Tibial nerve (tissue), 4 donors: ENCODE measurements at regions not wholly inside any gene's neighbourhood (a gene's known extent, or its start where the extent isn't known, plus 50 kb on each side); places are given as distances from the start of the nearest gene placed in this dataset.

Source experiments
- DNase-seq, 2 donors: peaks; one replicate each; pipeline ENCODE4 v3.0.0-alpha.2; 2019; ENCODE audit warnings: low spot score in 2 of 2
- H3K27ac ChIP-seq, 4 donors: fragments of 200-600 bp; sonication (generic) in 3 of 4; one replicate each; pipeline ENCODE4 v1.5.1; 2017 to 2019; ENCODE audit warnings: mild to moderate bottlenecking in 1 of 4
- H3K27me3 ChIP-seq, 2 donors: fragments of 200-600 bp; sonication (generic) in 1 of 2; one replicate each; pipeline versions ENCODE4 v1.5.1 to v1.6.0; 2017 to 2019
- H3K36me3 ChIP-seq, 3 donors: fragments of 200-600 bp; sonication (generic); one replicate each; pipeline ENCODE4 v1.5.1; 2018 to 2019
- H3K4me1 ChIP-seq, 4 donors: fragments of 200-600 bp; sonication (generic) in 3 of 4; one replicate each; pipeline ENCODE4 v1.5.1; 2017 to 2019
- H3K4me3 ChIP-seq, 4 donors: fragments of 200-600 bp; sonication (generic) in 3 of 4; one replicate each; pipeline ENCODE4 v1.5.1; 2017 to 2019; ENCODE audit warnings: mild to moderate bottlenecking in 1 of 4, moderate library complexity in 1 of 4
- H3K9me3 ChIP-seq, 4 donors: fragments of 200-600 bp; sonication (generic) in 3 of 4; one replicate each; pipeline ENCODE4 v1.5.1; 2017 to 2019
- CTCF ChIP-seq, 5 experiments: fragments of 200-600 bp in 3 of 5; fragments of 450-650 bp in 2 of 5; sonication (generic) in 3 of 5; IDR thresholded peaks; one replicate each; pipeline ENCODE4 v1.5.1; 2016 to 2019; ENCODE audit warnings: antibody characterized with exemption in 5 of 5, mild to moderate bottlenecking in 3 of 5, moderate library complexity in 2 of 5
- EP300 ChIP-seq, 2 donors: sonication (generic); formaldehyde crosslinking; IDR thresholded peaks; one replicate each; pipeline ENCODE4 v1.6.1; 2017; ENCODE audit warnings: antibody characterized with exemption in 2 of 2, mild to moderate bottlenecking in 1 of 2
- POLR2A ChIP-seq, 2 donors: fragments of 450-650 bp; IDR thresholded peaks; one replicate each; pipeline ENCODE4 v1.6.1; 2017; ENCODE audit warnings: antibody characterized with exemption in 2 of 2, mild to moderate bottlenecking in 2 of 2, moderate library complexity in 2 of 2
- WGBS, 2 donors: methylation state at CpG; one replicate each; pipeline ENCODE4 v1.1.5; 2018; 5-methylcytosine and 5-hydroxymethylcytosine counted together

GRCh38 chr11:23846902-23847422, 649.9 kb upstream of the LUZP2 start:
- H3K36me3 ChIP-seq: no peaks in the 10 kb centered on the region
- 48 to 51% methylated on average over 5 of the region's 5 CpGs for WGBS, 2 donors

GRCh38 chr11:23851216-23851615, 645.6 kb upstream of the LUZP2 start:
- Histone ChIP-seq H3K4me1 (no peaks in the 10 kb centered on the region), H3K27me3 (no peaks in the 10 kb centered on the region), H3K9me3 (peaks cover 0 to 3% (median 0%) of the 10 kb centered on the region in 4 donors), H3K27ac (no peak overlapping the region), H3K36me3 (no peaks in the 10 kb centered on the region), H3K4me3 (no peak overlapping the region)
- TF ChIP-seq POLR2A (IDR thresholded peaks at IDR 0.05): no peak
- no peak for TF ChIP-seq CTCF (IDR thresholded peaks at IDR 0.05)
- no peak for TF ChIP-seq EP300 (IDR thresholded peaks at IDR 0.05)
- no peak for DNase-seq
- WGBS, 2 donors: 72 to 73% methylated on average over 1 of the region's 1 CpG

More at GRCh38 chr11:23846902-23847422, 649.9 kb upstream of the LUZP2 start:
- no peak for DNase-seq
- no peak for TF ChIP-seq EP300 (IDR thresholded peaks at IDR 0.05)
- no peak for TF ChIP-seq CTCF (IDR thresholded peaks at IDR 0.05)
- no peak for TF ChIP-seq POLR2A (IDR thresholded peaks at IDR 0.05)
- Histone ChIP-seq H3K9me3 (peaks cover 0 to 10% (median 0%) of the 10 kb centered on the region in 4 donors), H3K27ac (no peak overlapping the region), H3K27me3 (no peaks in the 10 kb centered on the region), H3K4me1 (no peaks in the 10 kb centered on the region), H3K4me3 (no peak overlapping the region)

GRCh38 chr11:23856654-23857053, 640.2 kb upstream of the LUZP2 start:
- TF ChIP-seq EP300 (IDR thresholded peaks at IDR 0.05) (no peak), CTCF (IDR thresholded peaks at IDR 0.05) (no peak), POLR2A (IDR thresholded peaks at IDR 0.05) (no peak)
- H3K36me3 ChIP-seq: no peaks in the 10 kb centered on the region
- H3K4me3 ChIP-seq: no peak overlapping the region
- no peak overlapping the region for H3K27ac ChIP-seq
- no peak for DNase-seq
- H3K4me1 ChIP-seq: no peaks in the 10 kb centered on the region
- no peaks in the 10 kb centered on the region for H3K9me3 ChIP-seq
- no peaks in the 10 kb centered on the region for H3K27me3 ChIP-seq
- 87 to 88% methylated on average over 1 of the region's 1 CpG for WGBS, 2 donors

GRCh38 chr11:23859087-23859486, 637.8 kb upstream of the LUZP2 start:
- no peak for TF ChIP-seq EP300 (IDR thresholded peaks at IDR 0.05)

GRCh38 chr11:23861615-23862014, 635.2 kb upstream of the LUZP2 start:
- 87 to 89% methylated on average over 9 of the region's 9 CpGs for WGBS, 2 donors
- H3K27me3 ChIP-seq: no peaks in the 10 kb centered on the region
- H3K4me1 ChIP-seq: no peaks in the 10 kb centered on the region
- H3K36me3 ChIP-seq: no peaks in the 10 kb centered on the region
- H3K9me3 ChIP-seq: no peaks in the 10 kb centered on the region
- no peak for DNase-seq
- no peak overlapping the region for H3K4me3 ChIP-seq
- H3K27ac ChIP-seq: no peak overlapping the region
- TF ChIP-seq POLR2A (IDR thresholded peaks at IDR 0.05) (no peak), CTCF (IDR thresholded peaks at IDR 0.05) (no peak), EP300 (IDR thresholded peaks at IDR 0.05) (no peak)

More at GRCh38 chr11:23859087-23859486, 637.8 kb upstream of the LUZP2 start:
- Histone ChIP-seq H3K27ac (no peak overlapping the region), H3K9me3 (no peaks in the 10 kb centered on the region), H3K4me1 (no peaks in the 10 kb centered on the region), H3K4me3 (no peak overlapping the region), H3K27me3 (no peaks in the 10 kb centered on the region), H3K36me3 (no peaks in the 10 kb centered on the region)
- no peak for DNase-seq
